Tibial nerve (tissue), 4 donors: ENCODE measurements at regions not wholly inside any gene's neighbourhood (a gene's known extent, or its start where the extent isn't known, plus 50 kb on each side); places are given as distances from the start of the nearest gene placed in this dataset.
"Not testable (repeated sequence)": the region's sequence is repeated elsewhere in the genome, so short reads cannot be mapped to it uniquely, and the experiment has no call there.

Experiments
- DNase-seq, 2 donors: peaks; one replicate each; pipeline ENCODE4 v3.0.0-alpha.2; 2019; ENCODE audit warnings: low spot score in 2 of 2
- H3K27ac ChIP-seq, 4 donors: fragments of 200-600 bp; sonication (generic) in 3 of 4; one replicate each; pipeline ENCODE4 v1.5.1; 2017 to 2019; ENCODE audit warnings: mild to moderate bottlenecking in 1 of 4
- H3K27me3 ChIP-seq, 2 donors: fragments of 200-600 bp; sonication (generic) in 1 of 2; one replicate each; pipeline versions ENCODE4 v1.5.1 to v1.6.0; 2017 to 2019
- H3K36me3 ChIP-seq, 3 donors: fragments of 200-600 bp; sonication (generic); one replicate each; pipeline ENCODE4 v1.5.1; 2018 to 2019
- H3K4me1 ChIP-seq, 4 donors: fragments of 200-600 bp; sonication (generic) in 3 of 4; one replicate each; pipeline ENCODE4 v1.5.1; 2017 to 2019
- H3K4me3 ChIP-seq, 4 donors: fragments of 200-600 bp; sonication (generic) in 3 of 4; one replicate each; pipeline ENCODE4 v1.5.1; 2017 to 2019; ENCODE audit warnings: mild to moderate bottlenecking in 1 of 4, moderate library complexity in 1 of 4
- H3K9me3 ChIP-seq, 4 donors: fragments of 200-600 bp; sonication (generic) in 3 of 4; one replicate each; pipeline ENCODE4 v1.5.1; 2017 to 2019
- CTCF ChIP-seq, 5 experiments: fragments of 200-600 bp in 3 of 5; fragments of 450-650 bp in 2 of 5; sonication (generic) in 3 of 5; IDR thresholded peaks; one replicate each; pipeline ENCODE4 v1.5.1; 2016 to 2019; ENCODE audit warnings: antibody characterized with exemption in 5 of 5, mild to moderate bottlenecking in 3 of 5, moderate library complexity in 2 of 5
- EP300 ChIP-seq, 2 donors: sonication (generic); formaldehyde crosslinking; IDR thresholded peaks; one replicate each; pipeline ENCODE4 v1.6.1; 2017; ENCODE audit warnings: antibody characterized with exemption in 2 of 2, mild to moderate bottlenecking in 1 of 2
- POLR2A ChIP-seq, 2 donors: fragments of 450-650 bp; IDR thresholded peaks; one replicate each; pipeline ENCODE4 v1.6.1; 2017; ENCODE audit warnings: antibody characterized with exemption in 2 of 2, mild to moderate bottlenecking in 2 of 2, moderate library complexity in 2 of 2
- whole genome bisulfite sequencing, 2 donors: methylation state at CpG; one replicate each; pipeline ENCODE4 v1.1.5; 2018; 5-methylcytosine and 5-hydroxymethylcytosine counted together

DNA sequence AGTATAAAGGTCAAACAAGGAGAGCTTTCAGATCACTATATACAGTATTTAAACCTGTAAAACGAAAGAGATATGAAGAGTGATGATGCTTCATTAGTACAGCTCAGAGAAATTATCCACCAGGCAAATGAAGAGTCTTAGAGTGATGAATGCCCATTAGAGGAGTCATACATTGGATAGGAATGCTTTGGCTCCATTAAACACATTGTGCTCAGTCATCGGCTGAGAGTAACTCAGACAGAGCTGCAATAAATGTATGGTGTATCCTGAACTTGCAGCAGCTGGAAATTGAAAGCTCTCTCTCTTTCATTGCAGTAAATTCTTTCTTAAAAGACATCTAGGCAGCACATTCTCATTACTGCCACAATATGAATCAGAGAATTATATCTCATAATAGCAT lies 340.8 kb upstream of the SPHKAP start:
- H3K27ac ChIP-seq: no peak overlapping the region
- no peak for DNase-seq
- no peaks in the 10 kb centered on the region for H3K27me3 ChIP-seq
- no peaks in the 10 kb centered on the region for H3K4me1 ChIP-seq
- WGBS, 2 donors: 47 to 52% methylated on average over 2 of the region's 2 CpGs
- TF ChIP-seq POLR2A (IDR thresholded peaks at IDR 0.05) (no peak), CTCF (IDR thresholded peaks at IDR 0.05) (no peak), EP300 (IDR thresholded peaks at IDR 0.05) (no peak)
- H3K9me3 ChIP-seq: peaks cover 0 to 8% (median 0%) of the 10 kb centered on the region in 4 donors
- H3K4me3 ChIP-seq: no peak overlapping the region
- no peaks in the 10 kb centered on the region for H3K36me3 ChIP-seq

GRCh38 chr2:228519561-228519960 lies 338.1 kb upstream of the SPHKAP start:
- Histone ChIP-seq H3K27ac (no peak overlapping the region), H3K36me3 (no peaks in the 10 kb centered on the region), H3K9me3 (peaks cover 0 to 8% (median 0%) of the 10 kb centered on the region in 4 donors), H3K4me3 (no peak overlapping the region), H3K27me3 (no peaks in the 10 kb centered on the region), H3K4me1 (no peaks in the 10 kb centered on the region)
- TF ChIP-seq POLR2A (IDR thresholded peaks at IDR 0.05) (no peak), EP300 (IDR thresholded peaks at IDR 0.05) (no peak), CTCF (IDR thresholded peaks at IDR 0.05) (no peak)
- DNase-seq: no peak

- H3K4me1 ChIP-seq: no peaks in the 10 kb centered on the region
- no peak for DNase-seq
- no peaks in the 10 kb centered on the region for H3K9me3 ChIP-seq
- H3K27ac ChIP-seq: no peak overlapping the region
- H3K27me3 ChIP-seq: no peaks in the 10 kb centered on the region
- H3K36me3 ChIP-seq: no peaks in the 10 kb centered on the region
- H3K4me3 ChIP-seq: no peak overlapping the region
- TF ChIP-seq CTCF (IDR thresholded peaks at IDR 0.05): no peak
- TF ChIP-seq EP300 (IDR thresholded peaks at IDR 0.05): no peak
- no peak for TF ChIP-seq POLR2A (IDR thresholded peaks at IDR 0.05)
- WGBS, 2 donors: 78 to 83% methylated on average over 1 of the region's 1 CpG
These were observed 334.5 kb upstream of the SPHKAP start for GRCh38 chr2:228516019-228516418.

DNA sequence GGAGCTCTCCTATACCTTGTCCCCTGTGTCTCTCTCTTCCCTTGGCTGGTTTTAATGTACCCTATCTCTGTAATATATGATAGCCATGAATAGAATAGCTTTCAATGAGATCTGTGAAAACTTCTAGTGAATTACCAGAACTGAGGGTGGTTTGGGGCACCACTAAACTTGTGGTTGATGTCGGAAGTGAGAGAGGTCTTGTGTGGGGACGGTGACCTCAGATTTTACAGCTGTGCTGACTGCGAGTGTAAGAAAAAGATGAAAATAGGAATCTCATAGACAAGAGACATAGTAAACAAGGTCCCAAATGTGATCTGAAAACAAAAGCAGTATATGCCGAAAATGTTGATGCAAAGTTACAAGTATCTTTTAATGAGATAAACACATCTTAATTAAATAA lies 332.0 kb upstream of the SPHKAP start:
- not testable (repeated sequence) for H3K4me1 ChIP-seq, H3K27me3 ChIP-seq, H3K36me3 ChIP-seq, H3K27ac ChIP-seq, H3K4me3 ChIP-seq, DNase-seq, H3K9me3 ChIP-seq
- 84 to 89% methylated on average over 4 of the region's 4 CpGs for WGBS, 2 donors

DNA sequence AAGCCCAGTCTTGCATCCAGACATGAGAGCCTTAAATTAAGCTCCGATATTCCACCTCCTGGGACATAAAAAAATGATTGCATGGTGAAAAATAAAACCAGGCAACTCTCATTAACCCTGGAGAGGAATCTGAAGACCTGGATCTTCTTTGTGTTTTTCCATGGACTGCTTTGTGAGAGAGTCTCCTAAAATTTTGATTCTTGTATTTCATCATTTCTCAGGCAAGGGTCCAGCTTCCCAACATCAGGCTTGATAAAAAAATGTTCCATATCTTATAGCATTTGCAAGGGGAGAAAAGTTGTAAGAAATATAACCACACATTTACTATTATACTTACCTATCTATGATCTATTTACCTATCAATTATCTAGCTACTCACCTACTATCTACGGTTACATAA lies 327.5 kb upstream of the SPHKAP start:
- H3K27me3 ChIP-seq: no peaks in the 10 kb centered on the region
- WGBS, 2 donors: 50 to 68% methylated on average over 2 of the region's 2 CpGs
- DNase-seq: no peak
- H3K9me3 ChIP-seq: no peaks in the 10 kb centered on the region
- TF ChIP-seq EP300 (IDR thresholded peaks at IDR 0.05): no peak
- TF ChIP-seq CTCF (IDR thresholded peaks at IDR 0.05): no peak
- no peaks in the 10 kb centered on the region for H3K36me3 ChIP-seq
- no peak overlapping the region for H3K4me3 ChIP-seq
- no peaks in the 10 kb centered on the region for H3K4me1 ChIP-seq
- H3K27ac ChIP-seq: no peak overlapping the region

GRCh38 chr2:228507870-228508269 lies 326.4 kb upstream of the SPHKAP start:
- Histone ChIP-seq H3K9me3 (no peaks in the 10 kb centered on the region), H3K36me3 (no peaks in the 10 kb centered on the region), H3K4me1 (no peaks in the 10 kb centered on the region), H3K4me3 (no peak overlapping the region), H3K27me3 (no peaks in the 10 kb centered on the region), H3K27ac (no peak overlapping the region)
- WGBS, 2 donors: 36 to 43% methylated on average over 3 of the region's 3 CpGs
- no peak for DNase-seq
- TF ChIP-seq EP300 (IDR thresholded peaks at IDR 0.05) (no peak), CTCF (IDR thresholded peaks at IDR 0.05) (no peak)
